ENCODE measurements at regions not wholly inside any gene's neighbourhood (a gene's known extent, or its start where the extent isn't known, plus 50 kb on each side); places are given as distances from the start of the nearest gene placed in this dataset.
"Not testable (repeated sequence)": the region's sequence is repeated elsewhere in the genome, so short reads cannot be mapped to it uniquely, and the experiment has no call there.

- DNase-seq (ENCODE audit: low spot score): no peak
Measured at GRCh38 chrY:12359867-12360266, 341.2 kb upstream of the USP9Y start.

GRCh38 chrY:12360496-12360895 is 340.5 kb upstream of the USP9Y start:
- no peak for DNase-seq (ENCODE audit: low spot score)

GRCh38 chrY:12365311-12365910 is 335.6 kb upstream of the USP9Y start:
- no peak for DNase-seq (ENCODE audit: low spot score)

- DNase-seq (ENCODE audit: low spot score): not testable (repeated sequence)
Measured at GRCh38 chrY:12374588-12374987, 326.4 kb upstream of the USP9Y start.

GRCh38 chrY:12391655-12392559 is 309.1 kb upstream of the USP9Y start:
- DNase-seq (ENCODE audit: low spot score): not testable (repeated sequence)

- no peak for DNase-seq (ENCODE audit: low spot score)
Measured at GRCh38 chrY:12393190-12393589, 307.8 kb upstream of the USP9Y start.

- DNase-seq (ENCODE audit: low spot score): not testable (repeated sequence)
Measured at GRCh38 chrY:12395381-12396120, 305.5 kb upstream of the USP9Y start.

GRCh38 chrY:12403916-12404315 is 297.1 kb upstream of the USP9Y start:
- DNase-seq (ENCODE audit: low spot score): no peak

GRCh38 chrY:12408236-12408635 is 292.8 kb upstream of the USP9Y start:
- DNase-seq (ENCODE audit: low spot score): no peak

- DNase-seq (ENCODE audit: low spot score): no peak
Measured at GRCh38 chrY:12410696-12411095, 290.3 kb upstream of the USP9Y start.

- DNase-seq (ENCODE audit: low spot score): no peak
Measured at GRCh38 chrY:12421072-12421787, 279.8 kb upstream of the USP9Y start.

GRCh38 chrY:12421788-12422124 is 279.3 kb upstream of the USP9Y start:
- DNase-seq (ENCODE audit: low spot score): no peak

GRCh38 chrY:12422536-12422935 is 278.5 kb upstream of the USP9Y start:
- no peak for DNase-seq (ENCODE audit: low spot score)

GRCh38 chrY:12423416-12424252 is 277.4 kb upstream of the USP9Y start:
- no peak for DNase-seq (ENCODE audit: low spot score)

GRCh38 chrY:12425506-12425905 is 275.5 kb upstream of the USP9Y start:
- DNase-seq (ENCODE audit: low spot score): no peak

- DNase-seq (ENCODE audit: low spot score): no peak
Measured at GRCh38 chrY:12427361-12427760, 273.7 kb upstream of the USP9Y start.

GRCh38 chrY:12431546-12431945 is 269.5 kb upstream of the USP9Y start:
- DNase-seq (ENCODE audit: low spot score): no peak

- DNase-seq (ENCODE audit: low spot score): not testable (repeated sequence)
Measured at GRCh38 chrY:12438823-12439222, 262.2 kb upstream of the USP9Y start.

GRCh38 chrY:12444200-12444599 is 256.8 kb upstream of the USP9Y start:
- no peak for DNase-seq (ENCODE audit: low spot score)

- DNase-seq (ENCODE audit: low spot score): not testable (repeated sequence)
Measured at GRCh38 chrY:12446486-12447265, 254.4 kb upstream of the USP9Y start.

Measured in D341Med (cell line).